ENCODE measurements at regions not wholly inside any gene's neighbourhood (a gene's known extent, or its start where the extent isn't known, plus 50 kb on each side); places are given as distances from the start of the nearest gene placed in this dataset.

GRCh38 chr6:48881551-48881950, 581.5 kb downstream of the MMUT start:
- H3K27ac Mint-ChIP-seq: no peak overlapping the region
- H3K27me3 ChIP-seq (ENCODE audit: insufficient read depth, low read length): no peaks in the 10 kb centered on the region
- ChIA-PET POLR2A (ENCODE audit: partially characterized antibody) (no interaction called here), CTCF (ENCODE audit: partially characterized antibody) (no interaction called here)
- H3K4me1 ChIP-seq (ENCODE audit: insufficient read depth, low read length): no peaks in the 10 kb centered on the region
- no peak overlapping the region for H3K4me3 ChIP-seq (ENCODE audit: low read length in 2 of 2)
- H3K27me3 Mint-ChIP-seq: no peaks in the 10 kb centered on the region
- DNase-seq: no peak
- H3K36me3 Mint-ChIP-seq: no peaks in the 10 kb centered on the region
- H3K27ac ChIP-seq (ENCODE audit: low read depth, low read length): no peak overlapping the region
- intact Hi-C loops (cut with micrococcal nuclease): no loop called here
- no peaks in the 10 kb centered on the region for H3K4me1 Mint-ChIP-seq
- H3K4me3 Mint-ChIP-seq: no peak overlapping the region
- H3K9me3 Mint-ChIP-seq: peaks cover 2 to 24% (median 9%) of the 10 kb centered on the region in 8 donors
- no peaks in the 10 kb centered on the region for H3K36me3 ChIP-seq (ENCODE audit: insufficient read depth, low read length)
- no peaks in the 10 kb centered on the region for H3K9me3 ChIP-seq (ENCODE audit: control insufficient read depth in 1 of 2, low read length in 2 of 2)

DNA sequence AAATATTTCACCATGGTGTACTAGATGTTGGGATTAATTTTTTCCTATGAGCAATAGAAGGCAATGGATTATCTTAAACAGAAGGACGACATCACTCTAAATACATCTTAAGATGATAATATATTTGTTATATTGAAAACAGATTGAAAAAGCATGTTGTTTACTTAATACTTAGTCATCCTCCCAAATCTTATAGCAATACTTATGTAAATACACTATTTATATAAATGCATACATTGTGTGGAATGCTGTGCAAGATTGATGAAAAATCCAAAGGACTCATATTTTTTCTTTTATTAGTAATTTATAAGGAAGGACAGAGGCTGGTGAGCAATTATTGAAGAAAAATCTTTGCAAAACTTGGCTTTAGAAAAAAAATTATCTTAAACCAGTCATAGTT, 593.5 kb downstream of the MMUT start:
- Mint-ChIP-seq H3K27me3 (no peaks in the 10 kb centered on the region), H3K4me1 (no peaks in the 10 kb centered on the region), H3K4me3 (no peak overlapping the region), H3K27ac (no peak overlapping the region), H3K36me3 (no peaks in the 10 kb centered on the region), H3K9me3 (peaks cover 0 to 12% (median under 1%) of the 10 kb centered on the region in 8 donors)
- no peak for DNase-seq
- intact Hi-C loops (cut with micrococcal nuclease): no loop called here
- no peaks in the 10 kb centered on the region for H3K27me3 ChIP-seq (ENCODE audit: insufficient read depth, low read length)
- H3K27ac ChIP-seq (ENCODE audit: low read depth, low read length): no peak overlapping the region
- H3K9me3 ChIP-seq (ENCODE audit: control insufficient read depth in 1 of 2, low read length in 2 of 2): no peaks in the 10 kb centered on the region
- no peaks in the 10 kb centered on the region for H3K4me1 ChIP-seq (ENCODE audit: insufficient read depth, low read length)
- CTCF ChIA-PET (ENCODE audit: partially characterized antibody): no interaction called here
- H3K36me3 ChIP-seq (ENCODE audit: insufficient read depth, low read length): no peaks in the 10 kb centered on the region
- POLR2A ChIA-PET (ENCODE audit: partially characterized antibody): no interaction called here
- H3K4me3 ChIP-seq (ENCODE audit: low read length in 2 of 2): no peak overlapping the region

- ChIA-PET POLR2A (ENCODE audit: partially characterized antibody) (no interaction called here), CTCF (ENCODE audit: partially characterized antibody) (no interaction called here)
- peaks cover 0 to 16% (median 5%) of the 10 kb centered on the region in 8 donors for H3K9me3 Mint-ChIP-seq
- Histone ChIP-seq H3K4me1 (ENCODE audit: insufficient read depth, low read length) (no peaks in the 10 kb centered on the region), H3K4me3 (ENCODE audit: low read length in 2 of 2) (no peak overlapping the region), H3K27me3 (ENCODE audit: insufficient read depth, low read length) (no peaks in the 10 kb centered on the region), H3K27ac (ENCODE audit: low read depth, low read length) (no peak overlapping the region), H3K36me3 (ENCODE audit: insufficient read depth, low read length) (no peaks in the 10 kb centered on the region), H3K9me3 (ENCODE audit: control insufficient read depth in 1 of 2, low read length in 2 of 2) (no peaks in the 10 kb centered on the region)
- H3K4me3 Mint-ChIP-seq: no peak overlapping the region
- no peaks in the 10 kb centered on the region for H3K27me3 Mint-ChIP-seq
- H3K4me1 Mint-ChIP-seq: no peaks in the 10 kb centered on the region
- H3K27ac Mint-ChIP-seq: no peak overlapping the region
- intact Hi-C loops (cut with micrococcal nuclease): no loop called here
- no peak for DNase-seq
- H3K36me3 Mint-ChIP-seq: no peaks in the 10 kb centered on the region
Observed at GRCh38 chr6:48866682-48867081, 596.4 kb downstream of the MMUT start.

DNA sequence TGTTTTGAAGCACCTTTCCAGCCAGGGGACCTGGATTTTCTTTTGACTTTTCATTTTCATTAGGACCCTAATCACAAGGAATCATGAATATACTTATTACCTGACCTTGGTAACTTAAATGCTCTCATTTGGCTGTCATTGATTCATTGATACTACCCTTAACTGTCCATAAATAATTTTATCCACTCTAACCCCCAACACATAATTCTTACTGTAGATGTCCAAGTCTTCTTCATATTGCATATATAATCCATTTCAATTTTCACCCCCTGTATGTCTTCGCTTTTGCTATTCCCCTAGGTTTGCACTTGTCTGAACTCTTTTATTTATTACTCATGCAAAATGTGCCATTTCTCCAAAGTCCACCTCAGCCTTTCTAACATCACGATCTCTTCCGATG, 602.9 kb downstream of the MMUT start:
- peaks cover 0 to 22% (median 5%) of the 10 kb centered on the region in 8 donors for H3K9me3 Mint-ChIP-seq
- ChIA-PET POLR2A (ENCODE audit: partially characterized antibody) (no interaction called here), CTCF (ENCODE audit: partially characterized antibody) (no interaction called here)
- H3K36me3 Mint-ChIP-seq: no peaks in the 10 kb centered on the region
- Histone ChIP-seq H3K27ac (ENCODE audit: low read depth, low read length) (no peak overlapping the region), H3K4me3 (ENCODE audit: low read length in 2 of 2) (no peak overlapping the region), H3K27me3 (ENCODE audit: insufficient read depth, low read length) (no peaks in the 10 kb centered on the region), H3K9me3 (ENCODE audit: control insufficient read depth in 1 of 2, low read length in 2 of 2) (no peaks in the 10 kb centered on the region), H3K4me1 (ENCODE audit: insufficient read depth, low read length) (no peaks in the 10 kb centered on the region), H3K36me3 (ENCODE audit: insufficient read depth, low read length) (no peaks in the 10 kb centered on the region)
- DNase-seq: no peak
- no peaks in the 10 kb centered on the region for H3K4me1 Mint-ChIP-seq
- no peak overlapping the region for H3K27ac Mint-ChIP-seq
- intact Hi-C loops (cut with micrococcal nuclease): no loop called here
- H3K4me3 Mint-ChIP-seq: no peak overlapping the region
- H3K27me3 Mint-ChIP-seq: no peaks in the 10 kb centered on the region

GRCh38 chr6:48859562-48860123, 603.4 kb downstream of the MMUT start:
- Histone ChIP-seq H3K27me3 (ENCODE audit: insufficient read depth, low read length) (no peaks in the 10 kb centered on the region), H3K27ac (ENCODE audit: low read depth, low read length) (no peak overlapping the region), H3K9me3 (ENCODE audit: control insufficient read depth in 1 of 2, low read length in 2 of 2) (no peaks in the 10 kb centered on the region), H3K4me1 (ENCODE audit: insufficient read depth, low read length) (no peaks in the 10 kb centered on the region), H3K4me3 (ENCODE audit: low read length in 2 of 2) (no peak overlapping the region), H3K36me3 (ENCODE audit: insufficient read depth, low read length) (no peaks in the 10 kb centered on the region)
- ChIA-PET CTCF (ENCODE audit: partially characterized antibody) (no interaction called here), POLR2A (ENCODE audit: partially characterized antibody) (no interaction called here)
- H3K9me3 Mint-ChIP-seq: peaks cover 0 to 17% (median 5%) of the 10 kb centered on the region in 8 donors
- H3K27ac Mint-ChIP-seq: no peak overlapping the region
- H3K4me3 Mint-ChIP-seq: no peak overlapping the region
- no peaks in the 10 kb centered on the region for H3K27me3 Mint-ChIP-seq
- no peaks in the 10 kb centered on the region for H3K36me3 Mint-ChIP-seq
- DNase-seq: no peak
- H3K4me1 Mint-ChIP-seq: no peaks in the 10 kb centered on the region
- intact Hi-C loops (cut with micrococcal nuclease): no loop called here

- H3K27me3 ChIP-seq (ENCODE audit: insufficient read depth, low read length): no peaks in the 10 kb centered on the region
- Mint-ChIP-seq H3K36me3 (no peaks in the 10 kb centered on the region), H3K27me3 (no peaks in the 10 kb centered on the region), H3K4me3 (no peak overlapping the region), H3K4me1 (no peaks in the 10 kb centered on the region), H3K9me3 (peaks cover 3 to 44% (median 15%) of the 10 kb centered on the region in 8 donors), H3K27ac (no peak overlapping the region)
- H3K36me3 ChIP-seq (ENCODE audit: insufficient read depth, low read length): no peaks in the 10 kb centered on the region
- ChIA-PET POLR2A (ENCODE audit: partially characterized antibody) (no interaction called here), CTCF (ENCODE audit: partially characterized antibody) (no interaction called here)
- DNase-seq: no peak
- H3K9me3 ChIP-seq (ENCODE audit: control insufficient read depth in 1 of 2, low read length in 2 of 2): peaks cover 0 to 7% of the 10 kb centered on the region in 2 donors
- intact Hi-C loops (cut with micrococcal nuclease): no loop called here
- no peak overlapping the region for H3K4me3 ChIP-seq (ENCODE audit: low read length in 2 of 2)
- H3K27ac ChIP-seq (ENCODE audit: low read depth, low read length): no peak overlapping the region
- H3K4me1 ChIP-seq (ENCODE audit: insufficient read depth, low read length): no peaks in the 10 kb centered on the region
Observed at GRCh38 chr6:48845219-48845618, 617.8 kb downstream of the MMUT start.

DNA sequence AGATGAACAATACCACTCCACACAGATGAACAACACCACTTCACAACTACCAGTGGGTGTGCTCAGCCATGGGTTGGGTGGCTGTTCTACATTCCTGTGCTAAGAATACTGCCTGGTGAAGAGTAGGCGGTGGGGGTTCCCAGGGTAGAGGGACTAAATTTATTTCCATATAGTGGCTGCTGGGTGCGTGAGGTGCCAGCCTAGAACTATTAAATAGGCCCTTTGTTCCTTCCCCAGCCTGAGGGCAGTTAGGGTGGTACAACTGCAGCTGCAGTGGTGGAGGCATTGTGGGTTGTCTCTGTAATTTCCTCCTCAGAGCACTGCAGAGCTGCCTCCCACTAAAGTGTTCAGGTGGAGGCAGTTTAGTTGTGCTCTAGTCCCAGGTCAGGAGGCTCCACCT, 618.4 kb downstream of the MMUT start:
- CTCF ChIA-PET (ENCODE audit: partially characterized antibody): no interaction called here
- no peak overlapping the region for H3K4me3 ChIP-seq (ENCODE audit: low read length in 2 of 2)
- no peak overlapping the region for H3K27ac ChIP-seq (ENCODE audit: low read depth, low read length)
- Mint-ChIP-seq H3K36me3 (no peaks in the 10 kb centered on the region), H3K27me3 (no peaks in the 10 kb centered on the region), H3K4me1 (no peaks in the 10 kb centered on the region), H3K9me3 (peaks cover 3 to 42% (median 16%) of the 10 kb centered on the region in 8 donors), H3K27ac (no peak overlapping the region), H3K4me3 (no peak overlapping the region)
- peaks cover 0 to 7% of the 10 kb centered on the region in 2 donors for H3K9me3 ChIP-seq (ENCODE audit: control insufficient read depth in 1 of 2, low read length in 2 of 2)
- no peaks in the 10 kb centered on the region for H3K27me3 ChIP-seq (ENCODE audit: insufficient read depth, low read length)
- POLR2A ChIA-PET (ENCODE audit: partially characterized antibody): no interaction called here
- DNase-seq: no peak
- intact Hi-C loops (cut with micrococcal nuclease): no loop called here
- no peaks in the 10 kb centered on the region for H3K4me1 ChIP-seq (ENCODE audit: insufficient read depth, low read length)
- H3K36me3 ChIP-seq (ENCODE audit: insufficient read depth, low read length): no peaks in the 10 kb centered on the region

DNA sequence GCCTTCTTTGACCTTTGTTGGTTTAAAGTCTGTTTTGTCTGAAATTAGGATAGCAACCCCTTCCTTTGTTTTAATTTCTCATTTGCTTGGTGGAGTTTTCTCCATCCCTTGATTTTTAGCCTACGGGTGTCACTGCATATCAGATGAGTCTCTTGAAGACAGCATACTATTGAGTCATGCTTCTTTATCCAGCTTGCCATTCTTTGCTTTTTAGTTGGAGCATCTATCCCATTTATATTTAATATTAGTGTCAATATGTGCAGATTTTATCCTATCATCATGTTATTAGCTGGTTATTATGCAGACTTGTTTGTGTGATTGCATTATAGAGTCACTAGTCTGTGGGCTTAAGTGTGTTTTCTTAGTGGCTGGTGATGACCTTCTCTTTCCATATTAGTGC, 622.2 kb downstream of the MMUT start:
- Histone ChIP-seq H3K4me3 (ENCODE audit: low read length in 2 of 2) (no peak overlapping the region), H3K9me3 (ENCODE audit: control insufficient read depth in 1 of 2, low read length in 2 of 2) (peaks cover 0 to 7% of the 10 kb centered on the region in 2 donors), H3K27me3 (ENCODE audit: insufficient read depth, low read length) (no peaks in the 10 kb centered on the region), H3K27ac (ENCODE audit: low read depth, low read length) (no peak overlapping the region), H3K4me1 (ENCODE audit: insufficient read depth, low read length) (no peaks in the 10 kb centered on the region), H3K36me3 (ENCODE audit: insufficient read depth, low read length) (no peaks in the 10 kb centered on the region)
- no peaks in the 10 kb centered on the region for H3K27me3 Mint-ChIP-seq
- H3K27ac Mint-ChIP-seq: no peak overlapping the region
- no peaks in the 10 kb centered on the region for H3K4me1 Mint-ChIP-seq
- H3K4me3 Mint-ChIP-seq: no peak overlapping the region
- no peak for DNase-seq
- POLR2A ChIA-PET (ENCODE audit: partially characterized antibody): no interaction called here
- H3K9me3 Mint-ChIP-seq: peaks cover 8 to 42% (median 16%) of the 10 kb centered on the region in 8 donors
- H3K36me3 Mint-ChIP-seq: no peaks in the 10 kb centered on the region
- CTCF ChIA-PET (ENCODE audit: partially characterized antibody): no interaction called here
- intact Hi-C loops (cut with micrococcal nuclease): no loop called here
